ENCODE measurements at regions not wholly inside any gene's neighbourhood (a gene's known extent, or its start where the extent isn't known, plus 50 kb on each side); places are given as distances from the start of the nearest gene placed in this dataset.

DNA sequence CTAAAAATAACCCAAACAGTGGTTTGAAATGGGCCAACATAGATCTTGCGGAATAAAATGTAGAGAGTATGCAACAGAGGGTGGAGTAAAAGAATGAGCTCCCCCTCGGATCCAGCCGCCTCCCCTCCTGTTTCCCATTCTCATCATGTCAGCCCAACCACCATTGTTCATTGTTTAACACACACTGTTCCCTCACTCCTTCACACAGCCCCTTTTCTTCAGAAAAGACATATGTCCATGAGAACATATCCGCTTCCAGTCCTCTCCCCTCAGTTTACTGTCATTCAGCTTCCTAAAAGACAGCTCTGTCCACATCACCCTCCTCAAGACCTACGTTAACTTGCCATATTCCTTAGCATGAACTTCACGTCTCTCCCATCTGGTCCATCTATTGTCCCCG lies 62.9 kb upstream of the SERTAD2 start:
- TF ChIP-seq ZNF350 (tag by site-specific recombination; IDR thresholded peaks at IDR 0.05) (no peak), ZNF629 (tag by site-specific recombination; IDR thresholded peaks at IDR 0.05) (no peak), ZNF768 (tag by site-specific recombination; IDR thresholded peaks at IDR 0.05) (no peak), ZNF747 (tag by site-specific recombination; IDR thresholded peaks at IDR 0.05) (no peak), OVOL3 (tag by site-specific recombination; IDR thresholded peaks at IDR 0.05) (no peak), ZNF354C (tag by site-specific recombination; IDR thresholded peaks at IDR 0.05; ENCODE audit: borderline replicate concordance, low read depth) (no peak), YY1 (tag by site-specific recombination; IDR thresholded peaks at IDR 0.05) (no peak), ZNF426 (tag by site-specific recombination; IDR thresholded peaks at IDR 0.05) (no peak), ZNF202 (tag by site-specific recombination; IDR thresholded peaks at IDR 0.05; ENCODE audit: borderline replicate concordance) (no peak)
- TF ChIP-seq, protein P1, sequence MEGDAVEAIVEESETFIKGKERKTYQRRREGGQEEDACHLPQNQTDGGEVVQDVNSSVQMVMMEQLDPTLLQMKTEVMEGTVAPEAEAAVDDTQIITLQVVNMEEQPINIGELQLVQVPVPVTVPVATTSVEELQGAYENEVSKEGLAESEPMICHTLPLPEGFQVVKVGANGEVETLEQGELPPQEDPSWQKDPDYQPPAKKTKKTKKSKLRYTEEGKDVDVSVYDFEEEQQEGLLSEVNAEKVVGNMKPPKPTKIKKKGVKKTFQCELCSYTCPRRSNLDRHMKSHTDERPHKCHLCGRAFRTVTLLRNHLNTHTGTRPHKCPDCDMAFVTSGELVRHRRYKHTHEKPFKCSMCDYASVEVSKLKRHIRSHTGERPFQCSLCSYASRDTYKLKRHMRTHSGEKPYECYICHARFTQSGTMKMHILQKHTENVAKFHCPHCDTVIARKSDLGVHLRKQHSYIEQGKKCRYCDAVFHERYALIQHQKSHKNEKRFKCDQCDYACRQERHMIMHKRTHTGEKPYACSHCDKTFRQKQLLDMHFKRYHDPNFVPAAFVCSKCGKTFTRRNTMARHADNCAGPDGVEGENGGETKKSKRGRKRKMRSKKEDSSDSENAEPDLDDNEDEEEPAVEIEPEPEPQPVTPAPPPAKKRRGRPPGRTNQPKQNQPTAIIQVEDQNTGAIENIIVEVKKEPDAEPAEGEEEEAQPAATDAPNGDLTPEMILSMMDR (tag by site-specific recombination; IDR thresholded peaks at IDR 0.05): no peak
- TF ChIP-seq, protein P2, sequence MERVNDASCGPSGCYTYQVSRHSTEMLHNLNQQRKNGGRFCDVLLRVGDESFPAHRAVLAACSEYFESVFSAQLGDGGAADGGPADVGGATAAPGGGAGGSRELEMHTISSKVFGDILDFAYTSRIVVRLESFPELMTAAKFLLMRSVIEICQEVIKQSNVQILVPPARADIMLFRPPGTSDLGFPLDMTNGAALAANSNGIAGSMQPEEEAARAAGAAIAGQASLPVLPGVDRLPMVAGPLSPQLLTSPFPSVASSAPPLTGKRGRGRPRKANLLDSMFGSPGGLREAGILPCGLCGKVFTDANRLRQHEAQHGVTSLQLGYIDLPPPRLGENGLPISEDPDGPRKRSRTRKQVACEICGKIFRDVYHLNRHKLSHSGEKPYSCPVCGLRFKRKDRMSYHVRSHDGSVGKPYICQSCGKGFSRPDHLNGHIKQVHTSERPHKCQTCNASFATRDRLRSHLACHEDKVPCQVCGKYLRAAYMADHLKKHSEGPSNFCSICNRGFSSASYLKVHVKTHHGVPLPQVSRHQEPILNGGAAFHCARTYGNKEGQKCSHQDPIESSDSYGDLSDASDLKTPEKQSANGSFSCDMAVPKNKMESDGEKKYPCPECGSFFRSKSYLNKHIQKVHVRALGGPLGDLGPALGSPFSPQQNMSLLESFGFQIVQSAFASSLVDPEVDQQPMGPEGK (tag by site-specific recombination; IDR thresholded peaks at IDR 0.05): no peak

Data from HEK293 (cell line).